CD4-positive, alpha-beta T cell treated with Interferon alpha-2 for 1 hour (primary cell): ENCODE measurements at regions not wholly inside any gene's neighbourhood (a gene's known extent, or its start where the extent isn't known, plus 50 kb on each side); places are given as distances from the start of the nearest gene placed in this dataset.

Experiments used
- DNase-seq, 2 donors: peaks; one replicate each; pipeline ENCODE4 v3.0.0-alpha.2; 2020 to 2022

DNA sequence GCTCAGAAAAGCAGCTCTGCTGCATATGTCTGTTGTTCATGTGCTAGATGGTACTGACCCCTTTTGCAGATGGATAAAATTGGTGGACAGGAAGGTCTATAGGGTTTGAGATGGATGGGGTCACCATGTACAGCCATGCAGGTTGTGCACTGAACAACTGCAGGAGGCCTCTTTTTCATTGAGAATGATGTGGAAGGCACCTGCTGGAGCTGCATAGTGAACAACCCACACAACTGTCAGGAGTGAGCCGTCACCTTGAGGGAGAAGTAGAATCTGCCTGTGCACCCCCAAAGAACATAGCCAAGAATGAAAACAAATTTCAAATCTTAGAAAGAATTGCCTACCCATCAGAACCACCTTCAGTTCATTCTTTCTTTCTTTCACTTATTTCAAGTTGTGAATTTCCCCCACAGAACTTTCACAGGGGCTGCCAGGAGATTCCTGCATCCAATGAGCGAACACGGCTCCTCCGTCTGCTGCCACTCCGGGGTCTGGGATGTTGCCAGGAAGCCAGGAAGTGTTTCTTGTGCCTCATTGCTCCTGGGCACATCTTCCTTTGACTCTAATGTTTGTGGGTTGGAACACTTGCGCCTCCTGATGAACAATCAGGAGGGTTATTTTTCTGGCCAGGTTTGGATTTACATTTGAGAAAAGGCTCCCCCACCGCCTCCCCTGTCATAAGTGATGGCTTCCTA, 53.7 kb upstream of the DOCK1 start:
- no peak for DNase-seq

GRCh38 chr10:126854726-126855495, 50.3 kb upstream of the DOCK1 start:
- DNase-seq, result no peak
